ENCODE measurements at regions not wholly inside any gene's neighbourhood (a gene's known extent, or its start where the extent isn't known, plus 50 kb on each side); places are given as distances from the start of the nearest gene placed in this dataset.

- CTCF ChIA-PET: no interaction called here
- no peak for TF ChIP-seq TCF3 (IDR thresholded peaks at IDR 0.05; ENCODE audit: borderline replicate concordance, insufficient read depth, low read depth, low read length)
- no peak for TF ChIP-seq SRF (IDR thresholded peaks at IDR 0.05; ENCODE audit: low read depth in 2 of 2, low read length in 2 of 2)
- TF ChIP-seq ZBED1 (IDR thresholded peaks at IDR 0.05; ENCODE audit: borderline replicate concordance): no peak
- TF ChIP-seq EGR1 (IDR thresholded peaks at IDR 0.05; ENCODE audit: borderline replicate concordance in 1 of 2, low read depth in 2 of 2, low read length in 2 of 2): no peak
- TF ChIP-seq PKNOX1 (IDR thresholded peaks at IDR 0.05): no peak
- TF ChIP-seq HDAC6 (IDR thresholded peaks at IDR 0.05; ENCODE audit: unreplicated experiment): no peak
- no peak for TF ChIP-seq EP300 (IDR thresholded peaks at IDR 0.05; ENCODE audit: borderline replicate concordance in 1 of 2, control insufficient read depth in 1 of 2, low read depth in 2 of 2, low read length in 2 of 2)
- TF ChIP-seq SREBF1 (IDR thresholded peaks at IDR 0.05; ENCODE audit: low read length): no peak
- no peak for TF ChIP-seq SUZ12 (IDR thresholded peaks at IDR 0.05; ENCODE audit: unreplicated experiment)
- TF ChIP-seq ATF7 (IDR thresholded peaks at IDR 0.05; ENCODE audit: low read depth): no peak
- TF ChIP-seq KLF5 (IDR thresholded peaks at IDR 0.05; ENCODE audit: partially characterized antibody): no peak
- TF ChIP-seq, protein P1, sequence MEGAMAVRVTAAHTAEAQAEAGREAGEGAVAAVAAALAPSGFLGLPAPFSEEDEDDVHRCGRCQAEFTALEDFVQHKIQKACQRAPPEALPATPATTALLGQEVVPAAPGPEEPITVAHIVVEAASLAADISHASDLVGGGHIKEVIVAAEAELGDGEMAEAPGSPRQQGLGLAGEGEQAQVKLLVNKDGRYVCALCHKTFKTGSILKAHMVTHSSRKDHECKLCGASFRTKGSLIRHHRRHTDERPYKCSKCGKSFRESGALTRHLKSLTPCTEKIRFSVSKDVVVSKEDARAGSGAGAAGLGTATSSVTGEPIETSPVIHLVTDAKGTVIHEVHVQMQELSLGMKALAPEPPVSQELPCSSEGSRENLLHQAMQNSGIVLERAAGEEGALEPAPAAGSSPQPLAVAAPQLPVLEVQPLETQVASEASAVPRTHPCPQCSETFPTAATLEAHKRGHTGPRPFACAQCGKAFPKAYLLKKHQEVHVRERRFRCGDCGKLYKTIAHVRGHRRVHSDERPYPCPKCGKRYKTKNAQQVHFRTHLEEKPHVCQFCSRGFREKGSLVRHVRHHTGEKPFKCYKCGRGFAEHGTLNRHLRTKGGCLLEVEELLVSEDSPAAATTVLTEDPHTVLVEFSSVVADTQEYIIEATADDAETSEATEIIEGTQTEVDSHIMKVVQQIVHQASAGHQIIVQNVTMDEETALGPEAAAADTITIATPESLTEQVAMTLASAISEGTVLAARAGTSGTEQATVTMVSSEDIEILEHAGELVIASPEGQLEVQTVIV (IDR thresholded peaks at IDR 0.05; ENCODE audit: borderline replicate concordance, partially characterized antibody): no peak
- TF ChIP-seq EZH2 (IDR thresholded peaks at IDR 0.05; ENCODE audit: borderline replicate concordance, control insufficient read depth, low read depth, low read length): no peak
- TF ChIP-seq USF1 (IDR thresholded peaks at IDR 0.05; ENCODE audit: borderline replicate concordance, extremely low read length, insufficient read depth, low read depth, low read length): no peak
- TF ChIP-seq RBBP5 (conservative IDR thresholded peaks at IDR 0.05): no peak
- TF ChIP-seq LARP7 (IDR thresholded peaks at IDR 0.05): no peak
- TF ChIP-seq KDM1A (IDR thresholded peaks at IDR 0.05; ENCODE audit: borderline replicate concordance): no peak
- no peak for TF ChIP-seq STAT1 (conservative IDR thresholded peaks at IDR 0.05)
Measured at GRCh38 chr6:14925699-14926026, 320.2 kb upstream of the JARID2 start.

More at GRCh38 chr6:14925699-14926026, 320.2 kb upstream of the JARID2 start:
- H3K4me1 ChIP-seq (ENCODE audit: control insufficient read depth, insufficient read depth, low read length): no peaks in the 10 kb centered on the region; the same call in 1 of the 2 replicates
- no peak overlapping the region for H3K9ac ChIP-seq (ENCODE audit: control insufficient read depth, insufficient read depth, low read length)
- in situ Hi-C loops (cut with MboI): no loop called here
- H3K4me3 ChIP-seq: no peak overlapping the region
- H2AFZ ChIP-seq (ENCODE audit: control insufficient read depth, low read depth, low read length): no peak overlapping the region
- H3K79me2 ChIP-seq (ENCODE audit: control insufficient read depth, insufficient read depth, low read length): no peaks in the 10 kb centered on the region
- H3K36me3 ChIP-seq (ENCODE audit: control insufficient read depth in 2 of 2, insufficient read depth in 2 of 2, low read length in 1 of 2): no peaks in the 10 kb centered on the region
- no peaks in the 10 kb centered on the region for H3K9me3 ChIP-seq (replicated peaks; ENCODE audit: control insufficient read depth, insufficient read depth, low read length)
- DNase-seq (ENCODE audit: low read depth, low spot score) (no peak), ATAC-seq (no peak), FAIRE-seq (no peak)
- ChIA-PET RAD21 (ENCODE audit: unreplicated experiment) (no interaction called here), POLR2A (no interaction called here), SMC1A (ENCODE audit: uncharacterized antibody, unreplicated experiment) (no interaction called here)
- H3K27me3 ChIP-seq (replicated peaks in 1 of 2; ENCODE audit: control insufficient read depth in 2 of 2, insufficient read depth in 2 of 2, low read length in 1 of 2): no peaks in the 10 kb centered on the region; a peak in 1 of 4 replicates
- H3K4me2 ChIP-seq (ENCODE audit: control insufficient read depth, insufficient read depth): no peak overlapping the region
- no TSS peak for BruUV-seq (replicated peaks)
- no peak overlapping the region for H3K27ac ChIP-seq (ENCODE audit: control insufficient read depth, insufficient read depth)
- intact Hi-C loops (cut with micrococcal nuclease; ENCODE audit: unreplicated experiment): no loop called here
- 61% methylated on average over 3 of the region's 3 CpGs for WGBS (ENCODE audit: insufficient coverage, insufficient replicate concordance, low lambda C conversion rate, missing lambda C conversion rate)
- H4K20me1 ChIP-seq (ENCODE audit: control insufficient read depth, insufficient read depth): no peaks in the 10 kb centered on the region

All from GM12878 (cell line).